ENCODE measurements at regions not wholly inside any gene's neighbourhood (a gene's known extent, or its start where the extent isn't known, plus 50 kb on each side); places are given as distances from the start of the nearest gene placed in this dataset.
"Not testable (repeated sequence)": the region's sequence is repeated elsewhere in the genome, so short reads cannot be mapped to it uniquely, and the experiment has no call there.

- DNase-seq = no peak
These were observed 102.9 kb upstream of the FSCB start for GRCh38 chr14:44609876-44610510.

- DNase-seq = no peak
These were observed 102.1 kb upstream of the FSCB start for GRCh38 chr14:44609201-44609600.

- no peak for DNase-seq
These were observed 100.6 kb upstream of the FSCB start for GRCh38 chr14:44607701-44608100.

- DNase-seq = no peak
These were observed 99.5 kb upstream of the FSCB start for GRCh38 chr14:44606576-44606975.

GRCh38 chr14:44601266-44601665 is 94.2 kb upstream of the FSCB start:
- not testable (repeated sequence) for DNase-seq

- DNase-seq = no peak
These were observed 82.1 kb upstream of the FSCB start for GRCh38 chr14:44589180-44589579.

- no peak for DNase-seq
These were observed 79.8 kb upstream of the FSCB start for GRCh38 chr14:44586910-44587309.

GRCh38 chr14:44576356-44576755 is 69.3 kb upstream of the FSCB start:
- DNase-seq = no peak

- no peak for DNase-seq
These were observed 60.9 kb upstream of the FSCB start for GRCh38 chr14:44567997-44568396.

GRCh38 chr14:44565968-44566367 is 58.9 kb upstream of the FSCB start:
- DNase-seq = no peak

- DNase-seq = no peak
These were observed 57.8 kb upstream of the FSCB start for GRCh38 chr14:44564908-44565307.

Data from NCI-H187 (cell line).